GM12892 (cell line): ENCODE measurements at regions not wholly inside any gene's neighbourhood (a gene's known extent, or its start where the extent isn't known, plus 50 kb on each side); places are given as distances from the start of the nearest gene placed in this dataset.

Experiments used
- DNase-seq: peaks from one replicate; pipeline ENCODE4 v3.0.0; 2011; ENCODE audit not compliant: insufficient read length
- FAIRE-seq: peaks from 2 replicates; lab custom pipeline; 2011; peaks lifted over from hg19 to GRCh38; lab: Jason Lieb, UNC
- POLR2A ChIP-seq: IDR thresholded peaks from 2 replicates; pipeline ENCODE4 v1.6.1; 2011; ENCODE audit warnings: low read depth, low read length, control low read depth
- POLR2AphosphoS5 ChIP-seq: IDR thresholded peaks from 2 replicates; pipeline ENCODE4 v1.6.1; 2011; ENCODE audit warnings: low read depth, low read length, control low read depth
- TAF1 ChIP-seq: IDR thresholded peaks from 2 replicates; pipeline ENCODE4 v1.6.1; 2011; ENCODE audit warnings: low read depth, mild to moderate bottlenecking, control low read depth, low read length, borderline replicate concordance

DNA sequence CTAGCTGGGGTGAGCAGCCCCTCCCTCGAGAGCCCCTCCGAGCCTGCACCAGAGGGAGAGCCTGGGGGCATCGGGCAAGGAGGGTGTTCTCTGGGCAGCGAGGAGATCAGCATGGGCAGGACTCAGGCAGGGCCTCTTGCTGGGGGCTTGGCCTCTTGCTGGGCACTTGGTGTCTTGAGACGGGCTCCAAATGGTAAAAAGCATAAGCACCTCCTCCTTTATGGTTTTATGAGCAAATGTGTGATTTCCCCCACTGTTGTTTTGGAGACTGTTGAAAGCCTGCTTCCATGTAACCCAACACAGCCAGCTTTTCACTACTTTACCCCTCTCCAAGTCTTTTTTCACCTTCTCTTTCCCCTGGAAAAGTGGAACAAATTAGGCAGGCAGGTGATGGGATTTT is 239.3 kb downstream of the TLE3 start:
- FAIRE-seq = no peak
- TF ChIP-seq POLR2A (no peak), POLR2AphosphoS5 (no peak), TAF1 (no peak)
- no peak for DNase-seq

DNA sequence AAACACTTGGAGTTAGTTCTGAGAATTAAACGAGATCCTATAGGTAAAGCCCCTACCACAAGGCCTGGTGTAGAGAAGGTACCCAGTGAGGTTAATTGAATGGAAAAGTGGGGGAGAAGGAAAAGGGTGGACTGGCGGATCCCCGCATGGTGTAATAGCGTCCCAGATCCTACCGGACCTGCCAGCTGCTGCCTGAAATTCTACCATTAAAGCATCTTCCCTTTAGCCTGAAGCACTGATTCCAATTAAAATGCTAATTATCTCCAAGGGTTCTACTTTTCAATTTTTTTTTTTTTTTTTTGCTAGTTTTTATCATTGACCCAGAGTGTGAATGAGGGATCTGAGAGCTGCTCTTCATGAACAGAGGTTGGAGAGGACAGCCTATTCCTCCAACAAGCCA is 237.9 kb downstream of the TLE3 start:
- FAIRE-seq (no peak), DNase-seq (no peak)
- no peak for TF ChIP-seq POLR2A
- no peak for TF ChIP-seq TAF1
- no peak for TF ChIP-seq POLR2AphosphoS5

GRCh38 chr15:69860321-69860720 is 237.4 kb downstream of the TLE3 start:
- FAIRE-seq = no peak
- DNase-seq = no peak
- TF ChIP-seq TAF1 (no peak), POLR2AphosphoS5 (no peak), POLR2A (no peak)

DNA sequence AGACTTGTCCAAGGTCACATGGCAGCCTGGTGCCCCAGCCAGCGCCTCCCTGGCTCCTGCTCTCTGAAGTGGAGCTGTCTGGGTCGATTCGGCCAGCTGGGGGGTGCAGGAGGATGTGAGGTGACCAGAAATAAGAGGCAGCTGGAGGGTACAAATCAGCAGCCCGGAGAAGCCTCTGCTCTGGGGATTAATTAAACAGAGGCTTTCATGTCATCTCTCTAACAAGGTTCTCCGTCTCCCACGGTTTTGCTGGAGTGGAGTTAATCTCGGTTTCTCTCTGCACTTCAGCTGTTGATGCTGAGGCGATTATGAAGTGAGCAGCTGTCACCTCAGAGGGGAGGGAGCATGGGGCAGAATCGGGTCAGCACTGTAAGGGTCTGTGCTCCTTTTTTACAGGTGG is 236.8 kb downstream of the TLE3 start:
- FAIRE-seq (no peak), DNase-seq (no peak)
- TF ChIP-seq POLR2A = no peak
- no peak for TF ChIP-seq TAF1
- TF ChIP-seq POLR2AphosphoS5 = no peak

DNA sequence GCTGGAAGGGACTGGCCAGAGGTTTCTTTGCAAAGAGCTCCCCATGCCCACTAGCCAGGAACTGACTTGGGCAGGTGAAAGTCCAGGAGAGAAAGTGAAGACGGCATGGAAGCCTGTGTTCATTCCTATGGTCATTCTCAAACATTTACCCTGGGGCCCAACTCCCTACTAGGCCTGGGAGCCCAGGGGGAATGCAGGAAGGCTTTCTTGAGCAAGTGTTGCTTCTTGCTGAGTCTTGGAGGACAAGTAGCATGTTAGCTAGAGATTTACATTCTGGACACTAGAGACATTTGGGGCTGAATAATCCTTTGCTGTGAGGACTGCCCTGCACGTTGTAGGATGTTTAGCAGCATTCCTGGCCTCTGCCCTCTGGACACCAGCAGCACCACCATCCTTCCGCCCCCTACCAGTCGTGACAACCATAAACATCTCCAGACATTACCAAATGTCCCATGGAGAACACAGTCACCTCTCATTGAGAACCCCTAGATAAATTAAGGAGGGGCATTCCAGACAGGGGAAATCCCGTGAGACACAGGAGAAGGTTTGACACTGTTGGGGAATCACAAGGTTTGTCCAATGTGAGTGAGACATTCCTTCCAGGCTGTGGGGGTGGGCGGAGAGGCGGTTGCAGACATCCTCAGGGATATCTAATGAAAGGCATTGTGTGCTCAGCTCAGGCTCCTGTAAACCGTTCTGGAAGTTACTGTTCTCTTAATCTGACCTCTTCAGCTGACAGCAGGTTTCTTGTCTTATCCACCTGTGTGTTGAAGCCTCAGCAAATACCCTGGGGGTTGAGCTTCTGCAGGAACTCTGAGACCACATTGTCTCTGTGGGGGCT is 236.2 kb downstream of the TLE3 start:
- no peak for TF ChIP-seq TAF1
- FAIRE-seq (peak; percentile 86), DNase-seq (no peak)

GRCh38 chr15:69862540-69862939 is 235.2 kb downstream of the TLE3 start:
- FAIRE-seq (no peak), DNase-seq (no peak)
- TF ChIP-seq POLR2A (no peak), TAF1 (no peak), POLR2AphosphoS5 (no peak)

DNA sequence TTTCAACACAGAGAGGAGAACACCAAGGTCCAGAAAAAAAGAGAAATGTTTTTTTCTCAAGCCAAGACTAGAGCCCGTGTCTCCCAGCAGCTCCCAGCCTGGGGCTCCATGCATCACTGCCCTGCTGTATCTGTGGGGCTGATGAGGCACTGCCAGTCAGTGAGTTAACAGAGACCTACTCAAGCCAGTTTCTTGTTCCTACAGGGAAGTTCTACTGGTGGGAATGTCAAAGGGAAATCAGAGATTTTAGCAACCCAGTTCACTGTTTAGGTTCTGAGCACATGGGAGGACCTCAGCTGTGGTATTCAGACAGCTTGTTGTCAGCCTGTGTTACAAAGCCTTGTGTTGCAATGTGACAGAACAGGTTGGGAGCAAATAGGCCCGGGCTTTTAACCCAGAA is 234.3 kb downstream of the TLE3 start:
- DNase-seq (no peak), FAIRE-seq (no peak)
- no peak for TF ChIP-seq POLR2A
- TF ChIP-seq TAF1 = no peak
- no peak for TF ChIP-seq POLR2AphosphoS5

DNA sequence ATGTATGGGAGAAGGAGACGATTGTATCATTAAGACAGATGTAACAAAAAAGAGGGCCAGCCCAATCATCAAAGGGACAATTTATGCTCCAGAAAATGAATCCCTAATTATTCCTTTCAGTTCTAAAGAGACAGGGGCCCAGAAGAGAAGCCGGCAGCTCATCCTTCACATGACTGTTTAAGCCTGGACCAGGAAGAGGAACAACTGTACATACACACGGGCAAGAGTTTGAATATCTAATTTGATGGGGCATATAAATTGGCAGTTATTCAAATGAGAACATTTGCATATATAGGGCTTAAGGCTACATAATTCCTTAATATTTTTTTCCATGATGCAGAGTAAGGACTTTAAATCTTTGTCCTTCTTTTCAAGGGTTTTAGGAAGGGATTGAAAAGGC is 232.3 kb downstream of the TLE3 start:
- FAIRE-seq (no peak), DNase-seq (no peak)
- TF ChIP-seq TAF1 (no peak), POLR2AphosphoS5 (no peak), POLR2A (no peak)

DNA sequence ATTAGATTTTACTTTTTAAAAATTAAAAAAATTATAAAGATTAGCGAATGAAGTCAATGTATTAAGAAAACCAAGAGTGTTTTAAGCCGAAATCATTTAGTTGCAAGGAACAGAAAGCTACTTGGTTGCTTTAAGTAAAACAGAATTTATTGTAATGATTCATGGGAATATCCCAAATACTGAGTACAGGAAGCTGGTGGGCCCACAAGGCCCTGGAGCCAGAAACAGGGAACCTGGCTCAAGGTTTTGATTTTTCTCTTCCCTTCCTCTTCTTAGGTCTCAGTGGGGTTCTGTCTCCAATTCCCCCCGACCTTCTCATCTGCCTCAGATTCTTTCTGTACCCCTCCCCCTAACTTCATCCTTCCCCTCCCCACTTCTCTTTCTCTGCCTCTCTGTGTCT is 229.0 kb downstream of the TLE3 start:
- FAIRE-seq = no peak
- TF ChIP-seq POLR2A (no peak), POLR2AphosphoS5 (no peak), TAF1 (no peak)
- DNase-seq = no peak

GRCh38 chr15:69869291-69869690 is 228.4 kb downstream of the TLE3 start:
- no peak for TF ChIP-seq TAF1
- TF ChIP-seq POLR2A = no peak
- no peak for TF ChIP-seq POLR2AphosphoS5
- FAIRE-seq (no peak), DNase-seq (no peak)

GRCh38 chr15:69869881-69870505 is 227.7 kb downstream of the TLE3 start:
- FAIRE-seq = no peak
- TF ChIP-seq TAF1 (no peak), POLR2A (no peak)
- DNase-seq = no peak

GRCh38 chr15:69871511-69872134 is 226.1 kb downstream of the TLE3 start:
- FAIRE-seq = no peak
- no peak for TF ChIP-seq POLR2A
- TF ChIP-seq TAF1 = no peak
- no peak for TF ChIP-seq POLR2AphosphoS5

More at GRCh38 chr15:69871511-69872134, 226.1 kb downstream of the TLE3 start:
- DNase-seq = no peak
